ENCODE measurements at regions not wholly inside any gene's neighbourhood (a gene's known extent, or its start where the extent isn't known, plus 50 kb on each side); places are given as distances from the start of the nearest gene placed in this dataset.

- Histone ChIP-seq H3K9me3 (no peaks in the 10 kb centered on the region), H3K4me1 (peaks cover 0 to 12% (median 3%) of the 10 kb centered on the region in 4 donors), H3K4me3 (peak overlapping the region; percentile 11 to 42 (median 20)), H3K36me3 (no peaks in the 10 kb centered on the region), H3K27me3 (no peaks in the 10 kb centered on the region), H3K27ac (replicated peaks in 1 of 4) (peak overlapping the region; percentile 7 to 61 (median 50))
- TF ChIP-seq POLR2AphosphoS5 (IDR thresholded peaks at IDR 0.05) = no peak
- no peak for TF ChIP-seq POLR2A (IDR thresholded peaks at IDR 0.05; ENCODE audit: low read depth)
- TF ChIP-seq, protein P1, sequence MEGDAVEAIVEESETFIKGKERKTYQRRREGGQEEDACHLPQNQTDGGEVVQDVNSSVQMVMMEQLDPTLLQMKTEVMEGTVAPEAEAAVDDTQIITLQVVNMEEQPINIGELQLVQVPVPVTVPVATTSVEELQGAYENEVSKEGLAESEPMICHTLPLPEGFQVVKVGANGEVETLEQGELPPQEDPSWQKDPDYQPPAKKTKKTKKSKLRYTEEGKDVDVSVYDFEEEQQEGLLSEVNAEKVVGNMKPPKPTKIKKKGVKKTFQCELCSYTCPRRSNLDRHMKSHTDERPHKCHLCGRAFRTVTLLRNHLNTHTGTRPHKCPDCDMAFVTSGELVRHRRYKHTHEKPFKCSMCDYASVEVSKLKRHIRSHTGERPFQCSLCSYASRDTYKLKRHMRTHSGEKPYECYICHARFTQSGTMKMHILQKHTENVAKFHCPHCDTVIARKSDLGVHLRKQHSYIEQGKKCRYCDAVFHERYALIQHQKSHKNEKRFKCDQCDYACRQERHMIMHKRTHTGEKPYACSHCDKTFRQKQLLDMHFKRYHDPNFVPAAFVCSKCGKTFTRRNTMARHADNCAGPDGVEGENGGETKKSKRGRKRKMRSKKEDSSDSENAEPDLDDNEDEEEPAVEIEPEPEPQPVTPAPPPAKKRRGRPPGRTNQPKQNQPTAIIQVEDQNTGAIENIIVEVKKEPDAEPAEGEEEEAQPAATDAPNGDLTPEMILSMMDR (IDR thresholded peaks at IDR 0.05) = no peak
- no peak for TF ChIP-seq EP300 (IDR thresholded peaks at IDR 0.05)
- intact Hi-C loops (cut with DNase I) = no loop called here
- WGBS = 48% methylated on average over 5 of the region's 5 CpGs
- no peak for DNase-seq (ENCODE audit: extremely low spot score)
Measured at GRCh38 chr16:73166441-73166851, 118.5 kb upstream of the ZFHX3 start.

DNA sequence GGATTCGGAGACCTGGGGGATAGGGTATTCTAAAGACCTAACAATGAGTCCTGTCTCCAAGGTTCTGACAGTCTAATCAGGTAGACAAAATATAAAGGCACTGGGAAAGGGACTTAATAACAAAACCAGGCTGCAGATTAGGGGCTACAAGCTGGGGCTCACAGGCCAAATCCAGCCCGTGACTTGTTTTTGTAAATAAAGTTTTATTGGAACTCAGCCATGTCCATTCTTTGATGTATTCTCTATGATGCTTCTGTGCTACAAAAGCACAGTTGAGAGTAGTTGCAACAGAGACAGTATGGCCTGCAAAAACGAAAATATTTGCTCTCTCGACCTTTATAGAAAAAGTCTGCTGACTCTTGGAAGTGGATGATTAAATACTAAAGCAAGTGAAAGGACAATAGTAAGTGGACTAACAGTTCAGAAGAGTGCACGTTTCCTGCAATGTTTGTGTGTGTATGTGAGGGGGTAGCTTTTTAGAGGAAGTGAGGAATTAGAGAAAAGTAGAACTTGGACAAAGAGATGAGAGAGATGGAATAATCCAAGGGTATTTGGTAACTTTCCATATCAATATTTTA lies 115.4 kb upstream of the ZFHX3 start:
- H3K27me3 ChIP-seq = no peaks in the 10 kb centered on the region
- no peak overlapping the region for H3K27ac ChIP-seq (replicated peaks in 1 of 4)
- no peaks in the 10 kb centered on the region for H3K36me3 ChIP-seq
- intact Hi-C loops (cut with DNase I) = no loop called here
- H3K4me1 ChIP-seq = peaks cover 0 to 7% (median 0%) of the 10 kb centered on the region in 4 donors
- H3K4me3 ChIP-seq = no peak overlapping the region
- H3K9me3 ChIP-seq = no peaks in the 10 kb centered on the region
- TF ChIP-seq EP300 (IDR thresholded peaks at IDR 0.05) (no peak), POLR2AphosphoS5 (IDR thresholded peaks at IDR 0.05) (no peak), POLR2A (IDR thresholded peaks at IDR 0.05; ENCODE audit: low read depth) (no peak)
- TF ChIP-seq, protein P1 (IDR thresholded peaks at IDR 0.05) = no peak
- 74% methylated on average over 5 of the region's 5 CpGs for WGBS
- DNase-seq (ENCODE audit: extremely low spot score) = no peak

GRCh38 chr16:73161977-73162376 lies 114.0 kb upstream of the ZFHX3 start:
- Histone ChIP-seq H3K4me1 (peaks cover 0 to 7% (median 0%) of the 10 kb centered on the region in 4 donors), H3K4me3 (no peak overlapping the region), H3K9me3 (no peaks in the 10 kb centered on the region), H3K36me3 (no peaks in the 10 kb centered on the region), H3K27me3 (no peaks in the 10 kb centered on the region), H3K27ac (replicated peaks in 1 of 4) (no peak overlapping the region)
- TF ChIP-seq, protein P1 (IDR thresholded peaks at IDR 0.05) = no peak
- TF ChIP-seq EP300 (IDR thresholded peaks at IDR 0.05) (no peak), POLR2AphosphoS5 (IDR thresholded peaks at IDR 0.05) (no peak), POLR2A (IDR thresholded peaks at IDR 0.05; ENCODE audit: low read depth) (no peak)
- WGBS = 84% methylated on average over 2 of the region's 4 CpGs
- DNase-seq (ENCODE audit: extremely low spot score) = no peak
- intact Hi-C loops (cut with DNase I) = no loop called here

GRCh38 chr16:73159296-73159695 lies 111.4 kb upstream of the ZFHX3 start:
- 83% methylated on average over 5 of the region's 5 CpGs for WGBS
- H3K27ac ChIP-seq (replicated peaks in 1 of 4) = no peak overlapping the region
- no peaks in the 10 kb centered on the region for H3K4me1 ChIP-seq
- H3K36me3 ChIP-seq = no peaks in the 10 kb centered on the region
- H3K27me3 ChIP-seq = no peaks in the 10 kb centered on the region
- no peak for DNase-seq (ENCODE audit: extremely low spot score)
- TF ChIP-seq POLR2A (IDR thresholded peaks at IDR 0.05; ENCODE audit: low read depth) (no peak), EP300 (IDR thresholded peaks at IDR 0.05) (no peak), POLR2AphosphoS5 (IDR thresholded peaks at IDR 0.05) (no peak)
- TF ChIP-seq, protein P1 (IDR thresholded peaks at IDR 0.05) = no peak
- H3K4me3 ChIP-seq = no peak overlapping the region
- intact Hi-C loops (cut with DNase I) = no loop called here
- no peaks in the 10 kb centered on the region for H3K9me3 ChIP-seq

- Histone ChIP-seq H3K4me1 (peaks cover 0 to 7% (median 3%) of the 10 kb centered on the region in 4 donors), H3K9me3 (no peaks in the 10 kb centered on the region), H3K27ac (replicated peaks in 1 of 4) (no peak overlapping the region), H3K4me3 (no peak overlapping the region), H3K36me3 (no peaks in the 10 kb centered on the region), H3K27me3 (no peaks in the 10 kb centered on the region)
- TF ChIP-seq POLR2AphosphoS5 (IDR thresholded peaks at IDR 0.05) = no peak
- no peak for TF ChIP-seq POLR2A (IDR thresholded peaks at IDR 0.05; ENCODE audit: low read depth)
- no peak for TF ChIP-seq EP300 (IDR thresholded peaks at IDR 0.05)
- TF ChIP-seq, protein P1 (IDR thresholded peaks at IDR 0.05) = no peak
- intact Hi-C loops (cut with DNase I) = no loop called here
- WGBS = 72% methylated on average over 3 of the region's 3 CpGs
- DNase-seq (ENCODE audit: extremely low spot score) = no peak
Measured at GRCh38 chr16:73157861-73158260, 109.9 kb upstream of the ZFHX3 start.
